Forelimb muscle (tissue), 1 donor: ENCODE measurements at regions not wholly inside any gene's neighbourhood (a gene's known extent, or its start where the extent isn't known, plus 50 kb on each side); places are given as distances from the start of the nearest gene placed in this dataset.

ENCODE experiments used
- DNase-seq: peaks from one replicate; pipeline ENCODE4 v3.0.0-alpha.2; 2013; ENCODE audit warnings: low read depth

DNA sequence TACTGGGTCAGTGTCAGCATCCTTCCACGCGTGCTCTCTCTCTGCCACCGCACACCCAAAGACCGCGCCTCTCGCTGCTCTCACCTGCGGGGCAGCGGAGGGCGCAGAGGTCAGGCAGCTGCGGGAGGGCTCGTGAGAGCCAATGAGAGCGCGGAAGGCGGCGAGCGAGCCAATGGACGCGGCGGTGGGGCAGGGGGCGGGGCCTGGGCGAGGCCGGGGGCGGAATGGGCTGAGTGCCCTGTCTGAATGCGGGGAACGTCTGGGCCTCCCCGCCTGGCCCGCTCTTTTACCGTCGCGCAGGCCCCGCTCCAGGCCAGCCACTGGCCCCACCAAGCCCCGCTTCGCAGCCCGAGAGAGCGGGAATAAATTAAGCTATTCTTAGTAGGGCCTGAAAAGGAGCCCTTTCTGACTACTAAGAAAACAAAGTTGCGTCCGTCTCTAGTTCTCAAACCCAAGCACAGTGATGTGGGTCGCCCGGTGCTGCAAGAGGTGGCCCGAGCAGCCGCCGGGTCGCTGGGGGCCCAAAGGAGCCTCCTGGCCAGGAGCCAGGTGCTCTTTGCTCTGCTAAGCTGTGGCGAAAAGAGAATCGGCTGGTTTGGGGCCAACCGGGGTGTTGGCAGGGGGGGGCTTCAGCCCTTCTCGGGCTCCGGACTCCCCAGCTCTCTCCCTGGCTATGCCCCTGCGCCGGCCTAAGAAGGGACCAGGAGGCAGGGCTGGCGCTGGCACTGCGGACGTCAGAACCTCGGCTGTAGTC is 81.1 kb upstream of the GLI2 start:
- no peak for DNase-seq

DNA sequence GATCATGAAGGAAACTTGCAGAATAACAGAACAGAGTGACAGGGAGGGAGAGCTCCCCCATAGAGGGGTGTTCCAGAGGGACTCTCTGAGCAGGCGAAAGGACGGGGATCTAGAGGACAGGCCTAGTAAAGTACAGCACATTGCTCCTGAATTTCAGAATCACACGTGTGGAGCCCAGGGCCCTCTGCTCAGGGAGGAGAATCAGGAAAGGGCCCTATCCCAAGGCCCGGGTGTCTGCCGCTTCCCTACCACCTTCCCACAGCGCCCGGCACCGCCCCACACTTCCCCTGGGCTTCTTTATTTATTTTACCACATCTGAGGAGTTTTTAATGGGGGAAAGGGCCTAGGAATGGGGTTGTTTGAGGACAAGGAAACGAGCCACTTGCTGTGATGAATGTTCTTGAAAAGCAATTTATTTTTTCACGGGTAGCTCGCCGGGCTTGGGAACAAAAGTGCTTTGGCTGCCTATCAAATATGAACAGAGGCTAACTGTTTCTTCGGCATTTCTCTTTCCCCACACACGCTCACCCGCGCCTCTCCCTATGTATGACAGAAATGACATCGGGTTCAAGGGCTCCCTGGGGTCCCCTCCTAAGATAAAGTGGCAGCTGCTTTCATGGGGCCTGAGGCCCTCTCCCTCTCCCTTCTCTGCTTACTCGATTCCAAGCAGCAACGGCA is 79.3 kb upstream of the GLI2 start:
- DNase-seq: no peak

DNA sequence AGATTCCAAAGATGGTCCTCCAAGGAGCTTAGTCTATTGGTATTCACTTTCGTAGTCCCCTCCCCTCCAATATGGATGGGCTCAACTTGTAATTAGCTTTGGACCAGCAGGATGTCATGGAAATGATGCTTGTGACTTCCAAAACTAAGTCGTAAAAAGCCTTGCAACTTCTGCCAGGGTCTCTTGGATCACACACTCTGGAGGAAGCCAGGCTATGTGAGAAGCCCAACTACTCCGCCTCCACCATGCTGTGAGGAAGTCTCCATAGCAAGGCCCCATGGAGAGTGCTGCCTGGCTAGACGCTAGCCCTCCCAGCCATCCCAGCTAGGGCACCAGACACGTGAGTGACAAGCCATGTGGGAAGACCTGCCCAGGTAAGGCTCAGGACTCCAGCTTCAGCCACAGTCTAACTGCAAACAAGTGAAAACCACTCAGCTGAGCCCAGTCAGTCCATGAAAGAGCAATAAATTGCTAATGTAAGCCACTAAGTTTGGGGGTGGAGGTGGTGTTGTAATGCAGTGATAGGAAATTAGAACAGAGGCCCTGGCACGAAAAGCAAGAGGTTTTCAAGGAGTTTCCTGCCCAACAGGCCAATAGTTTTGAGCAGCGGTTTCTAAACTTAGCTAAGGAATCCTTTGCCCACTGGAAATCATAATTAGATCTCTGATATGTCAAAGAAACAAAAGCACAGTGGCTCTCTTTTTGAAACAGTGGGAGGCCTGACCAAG is 77.5 kb upstream of the GLI2 start:
- no peak for DNase-seq

DNA sequence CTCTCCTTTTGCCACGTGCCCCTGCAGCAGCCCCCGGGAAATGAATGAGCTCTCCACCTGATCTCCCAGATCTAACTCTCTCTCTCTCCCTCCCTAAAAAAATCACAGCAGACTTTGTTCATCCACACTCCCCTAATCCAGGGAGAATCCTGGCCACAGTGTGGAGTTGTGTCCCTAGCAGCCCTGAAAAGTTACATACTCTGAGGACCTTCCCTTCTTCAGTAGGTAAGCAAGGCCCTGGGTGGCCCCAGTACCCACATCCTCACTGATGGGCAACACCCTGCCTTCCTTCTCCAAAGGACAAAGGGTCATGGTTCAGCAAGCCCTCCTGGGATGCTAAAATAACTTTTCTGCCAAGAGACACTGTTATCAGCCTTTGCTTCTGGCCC is 76.9 kb upstream of the GLI2 start:
- no peak for DNase-seq

- DNase-seq: no peak
Observed at GRCh38 chr2:120659275-120659977, 76.2 kb upstream of the GLI2 start.

DNA sequence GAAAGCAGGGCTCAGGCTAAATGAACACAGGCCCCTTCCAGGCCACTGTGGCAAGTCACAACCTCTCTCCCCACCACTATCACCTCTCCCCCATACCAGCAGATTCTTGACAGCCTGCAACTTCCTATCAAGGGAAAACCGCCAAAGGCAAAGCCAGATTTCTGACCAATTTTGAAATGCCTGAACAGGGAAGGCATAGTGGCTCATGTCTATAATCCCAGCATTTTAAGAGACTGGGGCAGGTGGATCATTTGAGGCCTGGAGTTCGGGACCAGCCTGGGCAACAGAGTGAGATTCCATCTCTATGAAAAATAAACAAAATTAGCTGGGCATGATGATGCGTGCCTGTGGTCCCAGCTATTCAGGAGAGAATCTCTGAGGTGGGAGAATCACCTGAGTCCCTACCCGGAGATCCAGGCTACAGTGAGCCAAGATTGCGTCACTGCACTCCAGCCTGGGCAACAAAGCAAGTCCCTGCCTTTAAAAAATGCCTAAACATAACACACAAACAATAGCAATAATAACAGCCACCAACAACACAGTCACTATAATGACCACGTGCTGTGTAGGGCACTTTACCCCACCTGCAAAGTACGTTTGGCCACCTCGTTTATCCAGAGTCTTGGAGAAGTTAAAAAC is 75.5 kb upstream of the GLI2 start:
- DNase-seq: no peak

GRCh38 chr2:120660771-120661459 is 74.8 kb upstream of the GLI2 start:
- DNase-seq: no peak

- no peak for DNase-seq
Observed at GRCh38 chr2:120661551-120661950, 74.1 kb upstream of the GLI2 start.

GRCh38 chr2:120662046-120662445 is 73.6 kb upstream of the GLI2 start:
- DNase-seq: no peak

DNA sequence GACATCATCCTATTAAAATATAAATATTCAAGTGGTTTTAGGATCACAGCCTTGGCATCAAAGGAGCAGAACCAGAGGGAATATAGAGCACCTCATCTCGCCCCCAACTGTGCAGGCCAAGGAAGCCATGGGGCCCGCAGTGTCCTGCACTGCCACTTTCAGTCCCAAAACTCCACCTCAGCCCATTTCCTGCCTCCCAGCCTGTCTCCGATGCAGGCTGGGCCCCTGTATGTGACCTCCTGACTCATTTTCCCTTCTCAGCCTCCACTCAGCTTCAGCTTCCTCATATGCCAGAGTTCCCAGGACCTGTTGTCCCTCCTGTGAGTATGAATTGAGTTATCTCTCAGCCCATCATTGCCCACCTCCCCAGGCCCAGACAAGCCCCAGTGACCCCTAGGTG is 72.9 kb upstream of the GLI2 start:
- DNase-seq: no peak

- DNase-seq: no peak
Observed at GRCh38 chr2:120666433-120666832, 69.2 kb upstream of the GLI2 start.

DNA sequence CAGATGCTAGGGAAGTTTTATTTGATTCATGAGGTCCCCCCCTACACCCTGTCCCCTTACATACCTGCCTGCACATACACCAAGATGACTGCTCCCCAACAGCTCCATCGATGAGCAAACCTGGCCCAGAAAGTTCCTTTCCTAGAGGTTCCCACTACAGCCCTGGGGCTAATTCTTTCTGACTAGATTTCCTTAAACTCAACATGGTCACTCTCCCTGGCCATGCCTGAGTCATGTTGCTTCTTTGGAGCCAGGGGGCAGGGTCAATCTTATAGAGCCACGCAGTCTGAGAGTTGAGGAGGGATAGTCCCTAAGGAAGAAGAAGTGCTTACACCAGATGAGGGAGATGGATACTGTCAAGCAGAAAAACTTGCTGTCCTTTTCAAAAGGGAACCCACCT is 67.7 kb upstream of the GLI2 start:
- DNase-seq: no peak

DNA sequence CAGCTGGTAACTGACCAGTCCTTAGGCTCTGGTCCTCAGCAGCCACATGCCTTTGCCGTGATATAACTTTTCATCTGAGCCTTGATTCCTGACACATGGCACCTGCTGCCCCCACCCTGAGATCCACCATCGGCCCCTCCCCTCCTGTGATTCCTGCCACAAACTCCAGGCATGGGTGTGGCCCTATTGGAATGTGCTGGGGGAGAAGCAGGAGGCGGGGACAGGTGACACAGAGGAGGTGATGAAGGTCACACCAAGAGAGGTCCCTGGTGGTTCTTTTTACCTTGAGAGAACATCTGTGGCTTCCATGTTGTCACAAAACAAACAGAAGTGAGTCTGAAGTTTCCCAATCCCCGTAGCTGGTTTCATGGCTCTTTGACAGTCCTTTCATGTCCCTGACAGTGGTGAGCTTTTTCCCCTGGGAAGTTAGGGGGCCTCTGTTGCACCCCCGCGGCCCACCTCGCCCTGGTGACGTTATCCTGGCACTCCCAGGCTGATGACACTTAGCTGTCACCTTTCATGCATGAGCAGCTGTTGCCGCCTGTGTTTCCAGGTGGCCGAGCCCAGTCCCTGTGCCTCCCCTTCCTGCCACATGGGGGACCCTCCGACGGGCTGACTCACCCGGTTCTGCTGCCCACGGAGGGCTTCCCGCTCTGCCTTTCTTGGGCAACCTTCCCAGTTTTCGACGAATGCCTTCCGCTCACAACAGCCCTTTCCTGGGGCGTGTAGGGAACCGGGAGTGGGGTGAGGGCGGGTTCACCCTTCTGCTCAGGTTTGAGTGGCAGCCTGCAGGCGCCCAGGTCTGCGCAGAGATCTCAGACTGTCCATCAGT is 66.3 kb upstream of the GLI2 start:
- DNase-seq: no peak

DNA sequence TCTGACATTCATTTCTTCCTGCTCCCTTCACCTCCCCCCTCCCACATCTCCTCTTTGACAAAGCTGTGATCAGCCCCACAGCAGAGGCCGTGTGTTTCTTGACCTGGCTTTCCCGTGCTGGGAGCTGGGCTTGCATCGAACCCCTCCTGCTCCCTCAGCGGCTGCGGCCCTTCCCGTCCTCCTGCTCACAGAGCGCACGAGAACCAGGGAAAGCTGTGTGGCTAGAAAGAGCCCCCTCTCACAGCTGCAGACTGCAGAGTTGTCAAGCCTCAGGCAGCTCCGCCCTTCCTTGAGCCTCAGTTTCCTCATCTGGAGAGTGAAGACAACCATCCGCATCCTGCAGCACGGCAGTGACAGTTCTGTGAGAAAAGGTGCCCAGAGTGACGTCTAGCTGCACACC is 65.7 kb upstream of the GLI2 start:
- DNase-seq: no peak

DNA sequence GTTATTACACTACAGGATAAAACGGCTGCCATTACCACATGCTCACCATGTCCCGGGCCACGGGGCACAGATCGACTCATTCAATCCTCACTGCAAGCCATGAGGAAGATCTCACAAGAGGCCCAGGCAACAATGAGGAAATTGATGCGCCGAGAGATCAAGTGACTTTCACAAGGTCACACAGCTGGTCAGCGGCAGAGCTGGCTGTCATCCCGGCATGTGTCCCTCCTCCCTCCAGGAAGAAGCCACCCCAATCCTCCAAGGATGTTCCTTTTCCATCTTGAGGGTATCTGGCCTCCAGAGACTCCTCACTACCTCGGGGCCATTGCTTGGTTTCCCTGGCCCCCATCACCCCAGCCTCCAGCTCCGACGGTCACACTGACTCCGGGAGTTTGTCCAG is 65.3 kb upstream of the GLI2 start:
- no peak for DNase-seq

- DNase-seq: no peak
Observed at GRCh38 chr2:120670771-120671480, 64.7 kb upstream of the GLI2 start.

- DNase-seq: no peak
Observed at GRCh38 chr2:120672526-120673204, 63.0 kb upstream of the GLI2 start.

DNA sequence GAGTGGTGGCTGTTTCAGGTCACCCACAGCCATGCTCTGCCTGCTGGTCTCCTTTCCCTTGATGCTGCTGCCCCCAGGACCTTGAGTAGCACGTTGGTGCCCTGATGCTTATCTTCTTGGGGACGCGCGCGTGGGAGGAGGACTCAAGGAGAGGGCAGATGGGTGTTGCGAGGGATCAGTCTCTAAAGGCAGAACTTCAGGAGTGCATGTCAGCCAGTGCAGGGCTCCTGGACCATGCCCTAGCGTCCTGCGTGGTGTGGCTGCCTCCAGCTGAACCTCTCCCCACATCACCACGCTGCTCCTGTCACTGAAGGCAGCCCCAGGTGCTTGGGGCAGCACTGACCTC is 62.5 kb upstream of the GLI2 start:
- DNase-seq: no peak

DNA sequence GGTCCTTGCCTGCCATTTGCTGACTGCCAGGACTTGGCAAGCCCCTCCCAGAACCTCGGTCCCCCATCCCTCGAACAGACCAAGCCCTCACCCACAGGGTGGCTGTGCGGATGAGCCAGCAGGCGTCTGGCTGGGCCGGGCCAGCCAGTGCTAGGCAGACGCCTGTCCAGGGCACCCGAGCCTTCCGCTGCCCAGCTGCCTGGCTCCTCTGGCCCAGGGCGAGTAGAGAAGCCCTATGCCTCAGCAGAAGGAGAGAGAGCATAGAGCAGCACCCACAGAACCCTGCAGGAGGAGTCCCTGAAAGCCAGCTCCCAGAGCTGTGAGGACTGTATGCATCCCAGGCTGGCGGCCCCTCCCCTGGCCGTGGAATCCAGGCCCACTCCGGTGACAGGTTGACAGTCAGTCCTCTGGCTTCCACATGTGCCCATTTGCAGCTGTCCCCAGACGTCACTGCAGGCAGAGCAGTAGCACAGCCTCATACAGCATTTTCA is 62.1 kb upstream of the GLI2 start:
- no peak for DNase-seq
